ENCODE measurements at regions not wholly inside any gene's neighbourhood (a gene's known extent, or its start where the extent isn't known, plus 50 kb on each side); places are given as distances from the start of the nearest gene placed in this dataset.

GRCh38 chr17:77856551-77857305 is 101.8 kb upstream of the TNRC6C start:
- Mint-ChIP-seq H3K36me3 (no peaks in the 10 kb centered on the region), H3K4me3 (no peak overlapping the region), H3K9me3 (no peaks in the 10 kb centered on the region), H3K4me1 (peaks cover 19% of the 10 kb centered on the region), H3K27ac (no peak overlapping the region), H3K27me3 (no peaks in the 10 kb centered on the region)

GRCh38 chr17:77857306-77857555 is 101.3 kb upstream of the TNRC6C start:
- H3K27ac Mint-ChIP-seq: no peak overlapping the region
- peaks cover 19% of the 10 kb centered on the region for H3K4me1 Mint-ChIP-seq
- H3K36me3 Mint-ChIP-seq: no peaks in the 10 kb centered on the region
- no peaks in the 10 kb centered on the region for H3K9me3 Mint-ChIP-seq
- H3K4me3 Mint-ChIP-seq: no peak overlapping the region
- H3K27me3 Mint-ChIP-seq: no peaks in the 10 kb centered on the region

GRCh38 chr17:77857613-77858012 is 100.9 kb upstream of the TNRC6C start:
- Mint-ChIP-seq H3K27me3 (no peaks in the 10 kb centered on the region), H3K4me1 (peaks cover 19% of the 10 kb centered on the region), H3K9me3 (no peaks in the 10 kb centered on the region), H3K27ac (no peak overlapping the region), H3K4me3 (no peak overlapping the region), H3K36me3 (no peaks in the 10 kb centered on the region)

DNA sequence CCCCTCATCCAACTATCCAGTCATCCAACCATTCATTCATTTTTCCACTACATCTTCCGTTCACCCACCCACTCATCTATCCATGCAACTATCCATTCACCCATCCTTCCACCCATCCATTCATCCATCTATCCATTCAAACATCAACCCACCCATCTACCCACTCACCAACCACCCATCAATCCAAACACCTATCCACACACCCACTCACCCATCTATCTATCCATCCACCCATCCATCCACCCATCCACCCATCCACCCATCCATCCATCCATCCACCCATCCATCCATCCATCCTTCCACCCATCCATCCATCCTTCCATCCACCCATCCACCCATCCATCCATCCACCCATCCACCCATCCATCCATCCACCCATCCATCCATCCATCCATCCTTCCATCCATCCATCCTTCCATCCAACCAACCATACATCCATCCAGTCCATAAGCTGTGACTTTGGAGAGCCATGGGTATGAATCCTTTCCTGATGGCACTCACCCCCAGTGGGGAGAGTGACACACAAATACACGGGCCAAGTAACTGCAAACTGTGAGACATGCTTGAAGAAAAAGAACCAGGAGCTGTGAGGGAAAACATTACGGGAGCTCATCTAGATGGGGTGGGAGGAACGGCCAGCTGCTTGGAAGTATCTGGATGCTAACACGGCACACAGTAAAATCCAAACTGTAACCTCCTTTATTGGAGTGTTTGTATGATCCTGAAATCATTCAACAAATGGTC is 100.0 kb upstream of the TNRC6C start:
- Mint-ChIP-seq H3K4me3 (no peak overlapping the region), H3K27me3 (no peaks in the 10 kb centered on the region), H3K27ac (peak overlapping the region; percentile 67), H3K4me1 (peaks cover 21% of the 10 kb centered on the region), H3K9me3 (no peaks in the 10 kb centered on the region), H3K36me3 (no peaks in the 10 kb centered on the region)

DNA sequence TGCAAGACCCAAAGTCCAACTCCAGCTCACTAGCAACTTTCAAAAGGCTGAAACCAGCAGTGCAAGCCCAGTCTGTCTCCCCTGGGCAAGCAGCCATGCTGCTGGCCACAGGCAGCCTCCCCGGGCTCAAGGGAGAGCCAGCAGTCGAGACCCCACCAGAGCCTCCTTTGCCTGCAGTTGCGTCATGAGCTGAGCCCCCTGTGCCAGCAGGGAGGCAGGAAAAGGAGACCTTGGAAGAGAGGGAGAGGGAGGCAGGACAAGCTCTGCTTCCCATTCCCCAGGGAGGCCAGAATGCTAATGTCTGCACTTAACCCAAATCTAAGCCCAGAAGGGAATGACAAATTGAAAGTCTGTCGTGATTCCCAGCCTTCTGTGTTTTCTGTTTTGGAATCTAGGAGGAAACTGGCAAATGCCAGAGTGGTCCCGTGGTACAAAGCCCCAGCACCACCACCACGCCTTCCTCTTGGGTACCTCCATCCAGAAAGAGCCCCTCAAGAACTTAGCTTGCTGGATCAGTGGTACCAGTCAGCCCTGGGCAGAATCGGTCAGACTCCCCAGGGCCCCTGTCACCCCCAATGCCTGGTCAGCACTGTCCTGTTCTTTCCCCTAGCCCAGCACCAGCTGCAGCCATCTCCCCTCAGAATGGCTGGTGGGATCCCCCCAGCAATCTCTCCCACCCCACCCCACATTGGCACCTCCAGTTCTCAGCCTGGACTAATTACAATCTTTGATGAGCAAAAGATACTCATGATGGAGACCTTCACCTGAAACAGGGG is 99.3 kb upstream of the TNRC6C start:
- Mint-ChIP-seq H3K36me3 (no peaks in the 10 kb centered on the region), H3K27me3 (no peaks in the 10 kb centered on the region), H3K4me1 (peaks cover 26% of the 10 kb centered on the region), H3K27ac (no peak overlapping the region), H3K4me3 (no peak overlapping the region), H3K9me3 (no peaks in the 10 kb centered on the region)

DNA sequence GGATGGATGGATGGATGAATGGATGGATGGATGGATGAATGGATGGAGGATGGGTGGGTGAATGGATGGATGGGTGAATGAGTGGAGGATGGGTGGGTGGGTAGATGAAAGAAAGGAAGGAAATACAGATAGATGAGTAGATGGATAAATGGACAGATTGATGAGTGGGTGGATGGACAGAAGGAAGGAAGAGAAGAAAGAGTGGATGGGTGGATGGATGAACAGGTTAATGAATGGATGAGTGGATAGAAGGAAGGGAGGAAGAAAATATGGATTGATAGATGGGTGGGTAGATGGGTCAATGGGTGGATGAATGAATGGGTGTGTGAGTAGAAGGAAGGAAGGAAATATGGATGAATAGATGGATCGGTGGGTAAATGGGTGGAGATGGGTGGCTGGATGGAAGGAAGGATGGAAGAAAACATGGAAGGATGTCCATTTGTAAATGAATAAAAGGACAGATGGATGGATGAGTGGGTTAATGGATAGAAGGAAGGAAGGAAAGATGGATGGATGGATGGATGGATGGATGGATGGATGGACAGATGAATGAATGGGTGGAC is 97.3 kb upstream of the TNRC6C start:
- Mint-ChIP-seq H3K4me3 (no peak overlapping the region), H3K9me3 (no peaks in the 10 kb centered on the region), H3K27me3 (no peaks in the 10 kb centered on the region), H3K27ac (no peak overlapping the region), H3K36me3 (no peaks in the 10 kb centered on the region), H3K4me1 (peaks cover 28% of the 10 kb centered on the region)

GRCh38 chr17:77861981-77862645 is 96.4 kb upstream of the TNRC6C start:
- peaks cover 25% of the 10 kb centered on the region for H3K4me1 Mint-ChIP-seq
- H3K4me3 Mint-ChIP-seq: no peak overlapping the region
- no peak overlapping the region for H3K27ac Mint-ChIP-seq
- H3K36me3 Mint-ChIP-seq: no peaks in the 10 kb centered on the region
- H3K27me3 Mint-ChIP-seq: no peaks in the 10 kb centered on the region
- no peaks in the 10 kb centered on the region for H3K9me3 Mint-ChIP-seq

- no peaks in the 10 kb centered on the region for H3K9me3 Mint-ChIP-seq
- H3K27me3 Mint-ChIP-seq: no peaks in the 10 kb centered on the region
- H3K4me3 Mint-ChIP-seq: no peak overlapping the region
- no peak overlapping the region for H3K27ac Mint-ChIP-seq
- peaks cover 19% of the 10 kb centered on the region for H3K4me1 Mint-ChIP-seq
- H3K36me3 Mint-ChIP-seq: no peaks in the 10 kb centered on the region
Observed at GRCh38 chr17:77862890-77863813, 95.4 kb upstream of the TNRC6C start.

DNA sequence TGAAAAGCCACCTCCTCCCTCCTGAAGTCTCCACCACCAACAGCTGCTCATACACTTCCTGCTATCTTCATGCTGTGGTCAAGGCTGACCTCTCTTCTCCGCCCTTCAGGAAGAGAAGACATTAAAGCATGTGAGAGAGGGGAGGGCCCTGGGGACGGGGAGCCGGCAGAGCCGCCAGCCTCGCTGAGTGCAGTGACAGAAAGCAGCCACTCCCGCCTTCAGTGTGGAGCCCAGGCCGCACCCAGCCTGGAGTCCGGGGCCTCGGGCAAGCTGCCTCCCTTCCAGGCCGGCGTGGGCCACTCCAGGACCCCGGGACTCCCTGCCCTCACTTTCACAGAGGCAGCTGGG is 94.7 kb upstream of the TNRC6C start:
- Mint-ChIP-seq H3K9me3 (no peaks in the 10 kb centered on the region), H3K4me1 (peaks cover 13% of the 10 kb centered on the region), H3K36me3 (no peaks in the 10 kb centered on the region), H3K27me3 (no peaks in the 10 kb centered on the region), H3K27ac (no peak overlapping the region), H3K4me3 (no peak overlapping the region)

- H3K27me3 Mint-ChIP-seq: no peaks in the 10 kb centered on the region
- H3K27ac Mint-ChIP-seq: no peak overlapping the region
- no peaks in the 10 kb centered on the region for H3K9me3 Mint-ChIP-seq
- peaks cover 19% of the 10 kb centered on the region for H3K4me1 Mint-ChIP-seq
- H3K36me3 Mint-ChIP-seq: no peaks in the 10 kb centered on the region
- peak overlapping the region; percentile 24 for H3K4me3 Mint-ChIP-seq
Observed at GRCh38 chr17:77864234-77865111, 94.0 kb upstream of the TNRC6C start.

GRCh38 chr17:77865112-77865611 is 93.3 kb upstream of the TNRC6C start:
- Mint-ChIP-seq H3K4me3 (no peak overlapping the region), H3K4me1 (peaks cover 26% of the 10 kb centered on the region), H3K27ac (no peak overlapping the region), H3K36me3 (no peaks in the 10 kb centered on the region), H3K27me3 (no peaks in the 10 kb centered on the region), H3K9me3 (no peaks in the 10 kb centered on the region)

- H3K4me1 Mint-ChIP-seq: peaks cover 26% of the 10 kb centered on the region
- no peaks in the 10 kb centered on the region for H3K27me3 Mint-ChIP-seq
- no peak overlapping the region for H3K4me3 Mint-ChIP-seq
- no peaks in the 10 kb centered on the region for H3K9me3 Mint-ChIP-seq
- H3K36me3 Mint-ChIP-seq: no peaks in the 10 kb centered on the region
- H3K27ac Mint-ChIP-seq: no peak overlapping the region
Observed at GRCh38 chr17:77865716-77866115, 92.8 kb upstream of the TNRC6C start.

DNA sequence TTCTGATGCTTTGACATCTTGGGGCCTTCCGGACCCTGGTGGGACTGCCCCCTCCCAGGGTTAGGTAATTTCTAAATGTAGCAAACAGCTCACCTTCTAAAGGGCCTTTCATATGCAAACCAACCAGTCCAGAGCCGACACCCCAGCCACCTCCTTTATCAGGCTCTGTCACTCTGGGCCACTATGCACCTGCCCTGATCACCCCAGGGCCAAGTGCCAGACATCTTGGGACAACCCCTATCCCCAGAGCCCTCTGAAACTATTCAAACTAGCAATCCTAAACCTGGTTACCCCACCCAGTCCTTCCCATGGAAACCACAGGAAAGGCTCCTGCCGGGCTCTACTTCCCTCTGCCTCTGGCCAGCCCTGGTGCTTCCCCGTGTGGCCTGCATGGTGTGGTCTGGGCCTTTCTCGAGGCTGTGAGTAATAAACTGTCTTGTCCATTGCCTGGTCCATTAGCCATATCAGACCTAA is 91.2 kb upstream of the TNRC6C start:
- Mint-ChIP-seq H3K4me1 (peaks cover 39% of the 10 kb centered on the region), H3K4me3 (no peak overlapping the region), H3K9me3 (no peaks in the 10 kb centered on the region), H3K27me3 (no peaks in the 10 kb centered on the region), H3K36me3 (no peaks in the 10 kb centered on the region), H3K27ac (no peak overlapping the region)

All from activated naive CD4-positive, alpha-beta T cell treated with anti-CD3 and anti-CD28 coated beads, Interleukin-2, amount 50 U/mL, for 24 hours (primary cell).